ENCODE measurements at regions not wholly inside any gene's neighbourhood (a gene's known extent, or its start where the extent isn't known, plus 50 kb on each side); places are given as distances from the start of the nearest gene placed in this dataset.

DNA sequence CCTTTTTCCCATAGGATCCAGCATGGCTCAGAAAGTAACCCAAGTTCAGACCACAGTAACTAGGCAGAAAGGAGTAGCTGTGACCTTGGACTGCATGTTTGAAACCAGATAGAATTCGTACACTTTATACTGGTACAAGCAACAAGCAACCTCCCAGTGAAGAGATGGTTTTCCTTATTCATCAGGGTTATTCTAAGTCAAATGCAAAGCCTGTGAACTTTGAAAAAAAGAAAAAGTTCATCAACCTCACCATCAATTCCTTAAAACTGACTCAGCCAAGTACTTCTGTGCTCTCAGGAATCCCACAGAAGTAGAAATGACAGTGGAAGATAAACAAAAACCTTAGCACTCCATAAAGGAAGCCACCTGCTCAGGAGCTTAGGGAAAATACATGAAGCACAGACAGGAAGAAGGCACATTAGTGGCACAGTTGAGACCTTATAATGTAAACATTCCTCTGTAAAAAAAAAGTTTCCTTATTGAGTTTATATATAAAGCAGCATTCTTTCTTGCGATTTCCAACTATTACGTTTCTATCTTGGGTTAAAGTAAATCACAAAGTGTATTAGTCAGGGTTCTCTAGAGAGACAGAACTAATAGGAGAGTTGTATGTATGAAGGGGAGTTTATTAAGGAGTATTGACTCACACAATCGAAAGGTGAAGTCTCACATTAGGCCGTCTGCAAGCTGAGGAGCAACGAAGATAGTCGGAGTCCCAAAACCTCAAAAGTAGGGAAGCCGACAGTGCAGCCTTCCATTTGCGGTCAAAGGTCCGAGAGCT is 398.4 kb downstream of the DAD1 start:
- TF ChIP-seq, protein P1, sequence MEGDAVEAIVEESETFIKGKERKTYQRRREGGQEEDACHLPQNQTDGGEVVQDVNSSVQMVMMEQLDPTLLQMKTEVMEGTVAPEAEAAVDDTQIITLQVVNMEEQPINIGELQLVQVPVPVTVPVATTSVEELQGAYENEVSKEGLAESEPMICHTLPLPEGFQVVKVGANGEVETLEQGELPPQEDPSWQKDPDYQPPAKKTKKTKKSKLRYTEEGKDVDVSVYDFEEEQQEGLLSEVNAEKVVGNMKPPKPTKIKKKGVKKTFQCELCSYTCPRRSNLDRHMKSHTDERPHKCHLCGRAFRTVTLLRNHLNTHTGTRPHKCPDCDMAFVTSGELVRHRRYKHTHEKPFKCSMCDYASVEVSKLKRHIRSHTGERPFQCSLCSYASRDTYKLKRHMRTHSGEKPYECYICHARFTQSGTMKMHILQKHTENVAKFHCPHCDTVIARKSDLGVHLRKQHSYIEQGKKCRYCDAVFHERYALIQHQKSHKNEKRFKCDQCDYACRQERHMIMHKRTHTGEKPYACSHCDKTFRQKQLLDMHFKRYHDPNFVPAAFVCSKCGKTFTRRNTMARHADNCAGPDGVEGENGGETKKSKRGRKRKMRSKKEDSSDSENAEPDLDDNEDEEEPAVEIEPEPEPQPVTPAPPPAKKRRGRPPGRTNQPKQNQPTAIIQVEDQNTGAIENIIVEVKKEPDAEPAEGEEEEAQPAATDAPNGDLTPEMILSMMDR (IDR thresholded peaks at IDR 0.05 in 8 of 11, conservative IDR thresholded peaks at IDR 0.05 in 3 of 11) = no peak
- TF ChIP-seq POLR2AphosphoS5 (IDR thresholded peaks at IDR 0.05) = no peak
